SH-SY5Y (cell line): ENCODE measurements at regions not wholly inside any gene's neighbourhood (a gene's known extent, or its start where the extent isn't known, plus 50 kb on each side); places are given as distances from the start of the nearest gene placed in this dataset.

ENCODE experiments used
- GATA2 ChIP-seq: IDR thresholded peaks from 2 replicates; pipeline ENCODE4 v1.6.1; 2011; ENCODE audit warnings: mild to moderate bottlenecking, low read depth, low read length
- GATA3 ChIP-seq: IDR thresholded peaks from 2 replicates; pipeline ENCODE4 v1.6.1; 2011; ENCODE audit warnings: low read depth, mild to moderate bottlenecking, low read length, moderate library complexity

DNA sequence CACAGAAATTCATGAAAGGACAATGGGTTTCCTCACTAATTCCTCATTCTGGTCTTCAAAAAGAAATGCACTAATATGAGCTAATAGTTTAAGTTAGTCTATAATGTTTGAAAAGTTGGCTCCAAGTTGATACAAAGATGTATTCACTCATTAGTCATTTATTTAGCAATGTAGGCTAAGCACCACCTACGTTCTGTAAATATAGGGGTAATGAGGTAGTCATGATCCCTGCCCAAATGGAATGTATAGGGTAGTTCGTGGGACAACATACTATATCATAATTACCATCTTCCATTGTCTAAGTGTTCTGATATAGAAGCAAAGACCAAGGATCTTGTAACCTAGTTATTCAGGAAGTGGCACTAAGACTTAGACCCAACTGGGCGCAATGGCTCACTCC is 86.5 kb downstream of the DIO2 start:
- TF ChIP-seq GATA2 (no peak), GATA3 (no peak)
